GM10266 (cell line): ENCODE measurements at regions not wholly inside any gene's neighbourhood (a gene's known extent, or its start where the extent isn't known, plus 50 kb on each side); places are given as distances from the start of the nearest gene placed in this dataset.

Source experiments
- DNase-seq: peaks from one replicate; pipeline ENCODE4 v3.0.0; 2012; ENCODE audit errors: extremely low spot score
- CTCF ChIP-seq: IDR thresholded peaks from 2 replicates; pipeline ENCODE4 v1.5.1; 2012; ENCODE audit warnings: mild to moderate bottlenecking, low read depth; ENCODE audit not compliant: control insufficient read depth, insufficient read depth; ENCODE audit errors: missing control alignments

- TF ChIP-seq CTCF, result no peak
- no peak for DNase-seq
These were observed 761.6 kb upstream of the RBFOX1 start for GRCh38 chr16:6571044-6571443.

GRCh38 chr16:6570530-6570929 lies 762.1 kb upstream of the RBFOX1 start:
- no peak for DNase-seq
- no peak for TF ChIP-seq CTCF

- no peak for TF ChIP-seq CTCF
- no peak for DNase-seq
These were observed 769.7 kb upstream of the RBFOX1 start for GRCh38 chr16:6562986-6563385.

GRCh38 chr16:6560306-6561100 lies 772.1 kb upstream of the RBFOX1 start:
- TF ChIP-seq CTCF, result no peak
- no peak for DNase-seq

GRCh38 chr16:6558661-6559060 lies 774.0 kb upstream of the RBFOX1 start:
- TF ChIP-seq CTCF, result no peak
- no peak for DNase-seq

GRCh38 chr16:6558126-6558525 lies 774.5 kb upstream of the RBFOX1 start:
- no peak for DNase-seq
- TF ChIP-seq CTCF, result no peak

- no peak for TF ChIP-seq CTCF
- no peak for DNase-seq
These were observed 775.2 kb upstream of the RBFOX1 start for GRCh38 chr16:6557353-6558023.
